GM10266 (cell line): ENCODE measurements at regions not wholly inside any gene's neighbourhood (a gene's known extent, or its start where the extent isn't known, plus 50 kb on each side); places are given as distances from the start of the nearest gene placed in this dataset.

Experiments
- DNase-seq: peaks from one replicate; pipeline ENCODE4 v3.0.0; 2012; ENCODE audit errors: extremely low spot score
- TF ChIP-seq, protein P1 (sequence below): IDR thresholded peaks from 2 replicates; pipeline ENCODE4 v1.5.1; 2012; ENCODE audit warnings: mild to moderate bottlenecking, low read depth; ENCODE audit not compliant: control insufficient read depth, insufficient read depth; ENCODE audit errors: missing control alignments

DNA sequence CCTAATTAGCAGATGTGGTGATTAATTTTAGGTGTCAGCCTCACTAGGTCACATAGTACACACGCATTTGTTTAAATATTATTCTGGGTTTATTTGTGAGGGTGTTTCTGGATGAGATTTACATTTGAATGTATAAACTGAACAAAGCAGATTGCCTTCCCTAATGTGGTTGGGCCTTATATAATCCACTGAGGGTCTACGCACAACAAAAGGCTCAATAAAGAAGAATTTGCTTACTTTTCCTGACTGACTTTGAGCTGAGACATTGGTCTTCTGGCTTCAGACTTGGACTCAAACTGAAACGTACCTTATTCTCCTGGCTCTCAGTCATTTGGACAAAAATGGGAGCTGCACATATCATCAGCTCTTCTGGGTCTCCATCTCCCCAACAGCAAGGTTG lies 1132.3 kb upstream of the FLRT2 start:
- DNase-seq: no peak
- TF ChIP-seq, protein P1, sequence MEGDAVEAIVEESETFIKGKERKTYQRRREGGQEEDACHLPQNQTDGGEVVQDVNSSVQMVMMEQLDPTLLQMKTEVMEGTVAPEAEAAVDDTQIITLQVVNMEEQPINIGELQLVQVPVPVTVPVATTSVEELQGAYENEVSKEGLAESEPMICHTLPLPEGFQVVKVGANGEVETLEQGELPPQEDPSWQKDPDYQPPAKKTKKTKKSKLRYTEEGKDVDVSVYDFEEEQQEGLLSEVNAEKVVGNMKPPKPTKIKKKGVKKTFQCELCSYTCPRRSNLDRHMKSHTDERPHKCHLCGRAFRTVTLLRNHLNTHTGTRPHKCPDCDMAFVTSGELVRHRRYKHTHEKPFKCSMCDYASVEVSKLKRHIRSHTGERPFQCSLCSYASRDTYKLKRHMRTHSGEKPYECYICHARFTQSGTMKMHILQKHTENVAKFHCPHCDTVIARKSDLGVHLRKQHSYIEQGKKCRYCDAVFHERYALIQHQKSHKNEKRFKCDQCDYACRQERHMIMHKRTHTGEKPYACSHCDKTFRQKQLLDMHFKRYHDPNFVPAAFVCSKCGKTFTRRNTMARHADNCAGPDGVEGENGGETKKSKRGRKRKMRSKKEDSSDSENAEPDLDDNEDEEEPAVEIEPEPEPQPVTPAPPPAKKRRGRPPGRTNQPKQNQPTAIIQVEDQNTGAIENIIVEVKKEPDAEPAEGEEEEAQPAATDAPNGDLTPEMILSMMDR: no peak

DNA sequence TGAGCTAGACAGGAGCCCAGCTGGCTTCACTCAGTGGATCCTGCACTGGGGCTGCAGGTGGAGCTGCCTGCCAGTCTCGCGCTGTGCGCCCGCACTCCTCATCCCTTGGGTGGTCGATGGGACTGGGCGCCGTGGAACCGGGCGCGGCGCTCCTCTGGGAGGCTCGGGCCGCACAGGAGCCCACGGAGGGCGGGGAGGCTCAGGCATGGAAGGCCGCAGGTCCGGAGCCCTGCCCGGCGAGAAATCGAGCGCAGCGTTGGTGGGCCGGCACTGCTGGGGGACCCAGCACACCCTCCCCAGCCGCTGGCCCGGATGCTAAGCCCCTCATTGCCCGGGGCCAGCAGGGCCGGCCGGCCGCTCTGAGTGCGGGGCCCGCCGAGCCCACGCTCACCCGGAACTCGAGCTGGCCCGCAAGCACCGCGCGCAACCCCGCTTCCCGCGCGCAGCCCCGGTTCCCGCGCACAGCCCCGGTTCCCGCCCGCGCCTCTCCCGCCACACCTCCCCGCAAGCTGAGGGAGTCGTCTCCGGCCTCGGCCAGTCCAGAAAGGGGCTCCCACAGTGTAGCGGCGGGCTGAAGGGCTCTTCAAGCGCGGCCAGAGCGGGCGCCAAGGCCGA lies 1130.5 kb upstream of the FLRT2 start:
- TF ChIP-seq, protein P1: no peak
- no peak for DNase-seq

DNA sequence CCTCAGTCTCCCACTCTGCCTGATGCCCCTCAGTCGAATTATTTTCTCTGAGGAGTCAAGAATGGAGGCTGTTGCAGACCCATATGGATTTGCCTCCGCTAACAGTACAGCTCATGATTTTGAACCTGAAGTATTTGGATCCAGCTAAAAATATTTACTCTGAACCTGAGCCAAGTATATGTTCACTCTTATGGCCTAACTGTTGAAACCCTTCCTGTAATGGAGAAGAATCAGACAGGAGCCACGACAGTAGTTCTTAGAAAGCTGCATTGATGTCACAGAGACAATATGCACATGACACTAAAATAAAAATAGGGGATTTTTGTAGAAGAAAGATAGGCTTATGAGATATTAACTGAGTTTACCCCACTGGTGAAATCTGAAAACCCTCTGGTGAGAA lies 1128.3 kb upstream of the FLRT2 start:
- no peak for DNase-seq
- TF ChIP-seq, protein P1: no peak

DNA sequence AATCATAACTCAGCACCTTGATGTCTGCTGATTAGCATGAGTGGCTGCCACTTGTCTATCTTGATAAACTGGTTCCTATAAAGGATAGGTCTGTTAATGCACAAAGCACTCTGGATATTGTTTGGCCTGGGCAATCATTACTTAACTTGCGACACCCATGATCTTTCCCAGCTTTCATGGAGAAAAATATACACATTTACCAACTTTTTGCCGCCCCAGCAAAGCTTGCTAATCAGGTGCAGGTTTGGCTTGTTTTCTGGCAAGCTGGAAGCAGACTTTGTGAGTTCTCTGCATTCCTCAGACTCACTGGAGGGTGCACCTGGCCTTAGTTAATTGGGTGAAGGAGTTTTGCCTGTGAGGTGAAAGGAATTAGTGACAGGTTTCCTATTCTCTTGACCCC lies 1126.4 kb upstream of the FLRT2 start:
- no peak for DNase-seq
- TF ChIP-seq, protein P1: no peak

DNA sequence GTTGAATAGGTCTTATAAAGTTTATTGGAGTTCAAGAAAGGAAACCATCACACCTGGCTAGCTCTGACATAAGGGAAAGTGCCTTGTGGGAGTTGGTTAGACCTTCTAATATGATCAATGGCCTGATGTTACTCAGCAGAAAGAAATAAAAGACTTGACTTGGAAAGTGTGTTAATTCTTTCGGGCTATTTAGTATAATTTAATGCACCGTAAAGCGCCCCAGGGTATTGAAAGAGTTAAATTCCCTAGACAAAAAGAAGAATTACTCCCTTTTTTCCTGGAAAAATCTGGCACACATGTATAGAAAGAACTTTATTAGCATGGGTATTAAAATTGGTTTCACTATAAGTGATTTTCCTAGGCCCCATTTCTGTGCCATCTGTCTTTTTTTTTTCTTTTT lies 1125.7 kb upstream of the FLRT2 start:
- TF ChIP-seq, protein P1: no peak
- DNase-seq: no peak

DNA sequence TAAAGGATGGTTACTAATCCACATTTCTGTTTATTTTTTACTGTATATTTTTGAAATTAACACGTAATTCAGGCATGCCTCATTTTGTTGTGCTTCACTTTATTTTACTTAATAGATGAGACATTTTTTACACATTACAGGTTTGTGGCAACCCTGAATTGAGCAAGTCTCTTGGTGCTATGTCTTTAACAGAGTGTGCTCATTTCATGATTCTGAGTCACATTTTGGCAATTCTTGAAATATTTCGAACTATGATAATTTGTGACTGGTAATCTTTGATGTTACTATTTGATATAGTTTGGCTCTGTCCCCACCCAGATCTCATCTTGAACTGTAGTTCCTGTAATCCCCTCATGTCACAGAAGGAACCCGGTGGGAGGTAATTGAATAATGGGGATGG lies 1120.5 kb upstream of the FLRT2 start:
- no peak for DNase-seq
- TF ChIP-seq, protein P1: no peak

DNA sequence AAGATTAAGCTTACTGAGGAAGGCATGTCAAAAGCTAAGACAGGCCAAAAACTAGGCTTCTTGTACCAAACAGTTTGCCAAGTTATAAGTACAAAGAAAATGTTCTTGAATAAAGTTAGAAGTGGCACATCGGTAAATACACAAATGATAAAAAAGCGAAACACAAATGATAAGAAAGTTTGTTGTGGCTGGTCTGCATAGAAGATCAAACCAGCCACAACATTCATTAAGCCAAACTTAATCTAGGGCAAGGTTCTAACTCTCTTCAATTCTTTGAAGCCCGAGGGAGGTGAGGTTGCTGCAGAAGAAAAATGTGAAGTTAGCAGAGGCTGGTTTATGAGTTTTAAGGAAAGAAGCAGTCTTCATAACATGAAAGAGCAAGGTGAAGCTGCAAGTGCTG lies 1119.6 kb upstream of the FLRT2 start:
- TF ChIP-seq, protein P1: no peak
- no peak for DNase-seq
